H9 (cell line): ENCODE measurements at regions not wholly inside any gene's neighbourhood (a gene's known extent, or its start where the extent isn't known, plus 50 kb on each side); places are given as distances from the start of the nearest gene placed in this dataset.

ENCODE experiments used
- DNase-seq: peaks from one replicate; pipeline ENCODE4 v3.0.0-alpha.2; 2017
- H2AFZ ChIP-seq: one replicate; pipeline ENCODE4 v1.6.1; 2013; ENCODE audit warnings: mild to moderate bottlenecking, low read length, control low read depth, moderate library complexity
- H2AK5ac ChIP-seq: 2 replicates; pipeline ENCODE4 v1.6.1; 2013; ENCODE audit warnings: low read length, control low read depth, mixed read lengths; ENCODE audit not compliant: insufficient read length
- H2BK120ac ChIP-seq: one replicate; pipeline ENCODE4 v1.6.1; 2013; ENCODE audit warnings: low read depth, mild to moderate bottlenecking, low read length, control low read depth, inconsistent platforms; ENCODE audit not compliant: poor library complexity, severe bottlenecking
- H2BK12ac ChIP-seq: 2 replicates; pipeline ENCODE4 v1.6.1; 2013; ENCODE audit warnings: low read length, control low read depth, mixed read lengths, low read depth; ENCODE audit not compliant: insufficient read length
- H2BK15ac ChIP-seq: 2 replicates; pipeline ENCODE4 v1.6.1; 2013; ENCODE audit warnings: low read depth, low read length, control low read depth
- H2BK20ac ChIP-seq: one replicate; pipeline ENCODE4 v1.6.1; 2013; ENCODE audit warnings: low read depth, mild to moderate bottlenecking, low read length, control low read depth, inconsistent platforms; ENCODE audit not compliant: poor library complexity, severe bottlenecking
- H2BK5ac ChIP-seq: 2 replicates; pipeline ENCODE4 v1.6.1; 2013; ENCODE audit warnings: low read length, control low read depth, mixed read lengths; ENCODE audit not compliant: insufficient read length
- H3K14ac ChIP-seq: 2 replicates; pipeline ENCODE4 v1.6.1; 2013; ENCODE audit warnings: low read length, control low read depth; ENCODE audit not compliant: insufficient read depth
- H3K18ac ChIP-seq: 2 replicates; pipeline ENCODE4 v1.6.1; 2013; ENCODE audit warnings: low read depth, mild to moderate bottlenecking, mixed read lengths, low read length, control low read depth; ENCODE audit not compliant: insufficient read length
- H3K23ac ChIP-seq: 2 replicates; pipeline ENCODE4 v1.6.1; 2013; ENCODE audit warnings: low read length, control low read depth, mixed read lengths, low read depth; ENCODE audit not compliant: insufficient read length
- H3K23me2 ChIP-seq: 2 replicates; pipeline ENCODE4 v1.6.1; 2013; ENCODE audit warnings: low read depth, mild to moderate bottlenecking, mixed read lengths, low read length, control low read depth; ENCODE audit not compliant: insufficient read length, poor library complexity, severe bottlenecking
- H3K27ac ChIP-seq: 2 replicates; pipeline ENCODE4 v1.5.1; 2013; ENCODE audit warnings: low read length, control low read depth, mixed read lengths, low read depth; ENCODE audit not compliant: insufficient read length
- H3K27me3 ChIP-seq: 2 replicates; pipeline ENCODE4 v1.6.1; 2013; ENCODE audit warnings: low read length, control low read depth, inconsistent platforms; ENCODE audit not compliant: insufficient read depth
- H3K4ac ChIP-seq: 2 replicates; pipeline ENCODE4 v1.6.1; 2013; ENCODE audit warnings: low read depth, mild to moderate bottlenecking, control low read depth, inconsistent platforms, low read length, moderate library complexity
- H3K4me1 ChIP-seq: 2 replicates; pipeline ENCODE4 v1.6.1; 2013; ENCODE audit warnings: low read length, control low read depth, inconsistent platforms; ENCODE audit not compliant: insufficient read depth
- H3K4me2 ChIP-seq: 2 replicates; pipeline ENCODE4 v1.6.1; 2013; ENCODE audit warnings: low read length, control low read depth, mixed read lengths; ENCODE audit not compliant: insufficient read length, insufficient read depth
- H3K56ac ChIP-seq: 2 replicates; pipeline ENCODE4 v1.6.1; 2013; ENCODE audit warnings: low read depth, mild to moderate bottlenecking, mixed read lengths, low read length, control low read depth; ENCODE audit not compliant: insufficient read length
- H3K79me1 ChIP-seq: 2 replicates; pipeline ENCODE4 v1.6.1; 2013; ENCODE audit warnings: low read depth, mild to moderate bottlenecking, moderate library complexity, low read length, control low read depth, inconsistent platforms; ENCODE audit not compliant: insufficient read depth, poor library complexity, severe bottlenecking
- H3K79me2 ChIP-seq: 2 replicates; pipeline ENCODE4 v1.6.1; 2013; ENCODE audit warnings: low read length, control low read depth, inconsistent platforms; ENCODE audit not compliant: insufficient read depth
- H3K9ac ChIP-seq: 2 replicates; pipeline ENCODE4 v1.6.1; 2013; ENCODE audit warnings: low read length, control low read depth, mixed read lengths; ENCODE audit not compliant: insufficient read length; ENCODE audit errors: extremely low read depth
- H3K9me3 ChIP-seq: one replicate; pipeline ENCODE4 v1.6.1; 2013; ENCODE audit warnings: low read depth, low read length, inconsistent platforms; ENCODE audit not compliant: control insufficient read depth
- H3T11ph ChIP-seq: one replicate; pipeline ENCODE4 v1.6.1; 2013; ENCODE audit warnings: mild to moderate bottlenecking, low read length, control low read depth, inconsistent platforms
- H4K20me1 ChIP-seq: one replicate; pipeline ENCODE4 v1.6.1; 2013; ENCODE audit not compliant: control insufficient read depth, insufficient read length, insufficient read depth
- H4K5ac ChIP-seq: 2 replicates; pipeline ENCODE4 v1.6.1; 2013; ENCODE audit warnings: low read depth, mild to moderate bottlenecking, mixed read lengths, low read length, control low read depth; ENCODE audit not compliant: insufficient read length
- H4K8ac ChIP-seq: replicated peaks from 2 replicates; pipeline ENCODE4 v1.6.1; 2013; ENCODE audit warnings: low read length, control low read depth, mixed read lengths, low read depth; ENCODE audit not compliant: insufficient read length
- H4K91ac ChIP-seq: 2 replicates; pipeline ENCODE4 v1.6.1; 2013; ENCODE audit warnings: low read depth, mild to moderate bottlenecking, moderate library complexity, mixed read lengths, low read length, control low read depth; ENCODE audit not compliant: insufficient read length
- H3K27ac Mint-ChIP-seq, 3 experiments: 2 replicates in 2 of 3; 3 replicates in 1 of 3; pipeline ENCODE4 v1.8.0; 2020 to 2021; ENCODE audit warnings: mixed read lengths in 3 of 3, mild to moderate bottlenecking in 1 of 3, moderate library complexity in 1 of 3
- H3K27me3 Mint-ChIP-seq: 2 replicates; pipeline ENCODE4 v1.8.0; 2021; ENCODE audit warnings: low read depth, mild to moderate bottlenecking, moderate library complexity, mixed read lengths
- H3K36me3 Mint-ChIP-seq, 3 experiments: 2 replicates in 2 of 3; 3 replicates in 1 of 3; pipeline ENCODE4 v1.8.0; 2020 to 2021; ENCODE audit warnings: low read depth in 3 of 3, mixed read lengths in 3 of 3; ENCODE audit not compliant: insufficient read depth in 1 of 3
- H3K4me1 Mint-ChIP-seq, 2 experiments: 2 replicates each; pipeline ENCODE4 v1.8.0; 2020; ENCODE audit warnings: mixed read lengths in 2 of 2
- H3K4me3 Mint-ChIP-seq, 2 experiments: 2 replicates in 1 of 2; 3 replicates in 1 of 2; pipeline ENCODE4 v1.8.0; 2020 to 2021; ENCODE audit warnings: mild to moderate bottlenecking in 2 of 2, mixed read lengths in 2 of 2, moderate library complexity in 1 of 2
- H3K9me3 Mint-ChIP-seq, 2 experiments: 2 replicates in 1 of 2; 3 replicates in 1 of 2; pipeline ENCODE4 v1.8.0; 2020; ENCODE audit warnings: mild to moderate bottlenecking in 2 of 2, mixed read lengths in 2 of 2, moderate library complexity in 1 of 2
- CTCF ChIP-seq: fragments of 200-600 bp; sonication (generic); conservative IDR thresholded peaks from 3 replicates; pipeline ENCODE4 v1.8.0; 2021; ENCODE audit warnings: antibody characterized with exemption, mild to moderate bottlenecking
- WGBS: extraction: QIAGEN DNeasy Blood & Tissue Kit; methylation state at CpG from one replicate; pipeline ENCODE4 v1.1.7; 2013; ENCODE audit warnings: missing lambda C conversion rate, low lambda C conversion rate, mixed read lengths; ENCODE audit not compliant: insufficient read length; ENCODE audit errors: extremely low coverage; 5-methylcytosine and 5-hydroxymethylcytosine counted together

DNA sequence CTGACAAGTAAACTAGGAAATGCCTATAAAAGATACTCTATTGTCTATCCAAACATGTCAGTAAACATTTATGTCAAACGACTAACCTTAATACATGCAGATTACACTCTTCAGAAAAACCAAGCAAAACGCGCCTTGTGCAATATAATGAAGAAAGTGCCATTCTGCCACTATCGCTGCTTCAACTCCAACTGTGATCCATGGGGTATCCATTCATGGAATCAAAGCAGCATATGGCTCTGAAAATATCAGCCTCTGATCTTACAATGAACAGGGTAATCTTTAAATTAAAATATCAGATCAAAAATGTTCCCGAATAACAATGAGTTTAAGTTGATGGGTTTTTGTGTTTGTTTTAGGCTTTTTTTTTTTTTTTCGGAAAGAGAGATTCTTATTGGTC is 105.5 kb upstream of the SETMAR start:
- Histone ChIP-seq H3K4me1 (no peaks in the 10 kb centered on the region), H4K8ac (no peak overlapping the region), H2BK5ac (no peak overlapping the region), H3K14ac (no peak overlapping the region), H3K4me2 (no peak overlapping the region), H3K56ac (no peak overlapping the region), H4K5ac (no peak overlapping the region), H3K27me3 (no peaks in the 10 kb centered on the region), H2BK15ac (no peak overlapping the region), H3K79me1 (no peaks in the 10 kb centered on the region), H3K9me3 (peaks cover 10% of the 10 kb centered on the region), H2BK12ac (no peak overlapping the region), H3T11ph (no peak overlapping the region), H3K23me2 (no peaks in the 10 kb centered on the region), H3K23ac (no peak overlapping the region), H3K9ac (no peak overlapping the region), H3K4ac (no peak overlapping the region), H4K20me1 (no peaks in the 10 kb centered on the region), H2BK120ac (no peak overlapping the region), H3K18ac (no peak overlapping the region), H2AFZ (no peak overlapping the region), H3K79me2 (no peaks in the 10 kb centered on the region), H3K27ac (no peak overlapping the region), H2BK20ac (no peak overlapping the region), H2AK5ac (no peak overlapping the region), H4K91ac (no peak overlapping the region)
- Mint-ChIP-seq H3K27me3 (no peaks in the 10 kb centered on the region), H3K9me3 (peaks cover 2 to 5% of the 10 kb centered on the region in 2 experiments; a peak in 3 of 5 replicates), H3K36me3 (no peaks in the 10 kb centered on the region; a peak in 1 of 7 replicates), H3K4me1 (peaks cover 7 to 8% of the 10 kb centered on the region in 2 experiments), H3K27ac (no peak overlapping the region), H3K4me3 (no peak overlapping the region)
- DNase-seq: no peak
- TF ChIP-seq CTCF: no peak
- WGBS: no CpG with 5 or more reads among the region's 6 CpGs
